ENCODE measurements at regions not wholly inside any gene's neighbourhood (a gene's known extent, or its start where the extent isn't known, plus 50 kb on each side); places are given as distances from the start of the nearest gene placed in this dataset.

GRCh38 chr10:111515264-111515663 lies 438.4 kb downstream of the ADRA2A start:
- no peak for DNase-seq (ENCODE audit: low read depth)

GRCh38 chr10:111515706-111516105 lies 438.9 kb downstream of the ADRA2A start:
- DNase-seq (ENCODE audit: low read depth) = no peak

DNA sequence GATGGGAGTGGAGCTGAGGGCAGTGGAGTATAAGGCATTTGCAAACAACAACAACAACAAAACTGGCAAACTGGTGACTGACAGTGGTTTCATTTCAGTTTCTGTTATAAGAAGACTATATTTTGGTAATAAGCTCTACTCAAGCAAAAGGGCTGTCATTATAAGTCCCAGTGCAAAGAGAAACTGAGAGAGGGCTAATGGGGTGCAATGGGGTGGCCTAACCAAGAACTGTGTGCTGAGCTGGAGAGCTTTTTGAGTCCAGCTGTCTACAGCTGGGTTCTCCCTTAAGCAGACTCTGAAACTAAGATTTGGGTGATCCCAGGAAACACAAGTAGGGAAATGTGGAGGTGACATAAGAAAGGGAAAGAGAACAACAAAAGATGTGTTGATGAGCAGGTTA lies 439.3 kb downstream of the ADRA2A start:
- DNase-seq (ENCODE audit: low read depth) = no peak

DNA sequence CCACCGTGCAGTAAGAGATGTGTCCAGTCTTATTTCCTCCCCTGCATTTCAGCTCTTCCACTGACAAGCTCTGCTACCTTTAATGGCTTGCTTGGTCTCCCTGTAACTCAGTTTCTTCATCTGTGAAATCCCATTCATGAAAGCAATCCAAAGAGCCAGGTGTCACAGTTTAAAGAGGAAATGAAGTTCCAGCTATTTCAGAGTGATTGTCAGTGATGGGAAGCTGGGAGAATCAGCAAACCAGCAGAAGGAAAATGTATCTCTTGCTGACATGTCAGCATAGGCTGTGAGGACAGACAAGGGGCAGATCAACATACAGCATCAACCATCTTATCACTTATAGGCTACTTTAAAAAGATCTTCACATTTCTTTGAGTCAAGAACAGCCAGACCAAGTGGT lies 445.3 kb downstream of the ADRA2A start:
- no peak for DNase-seq (ENCODE audit: low read depth)

DNA sequence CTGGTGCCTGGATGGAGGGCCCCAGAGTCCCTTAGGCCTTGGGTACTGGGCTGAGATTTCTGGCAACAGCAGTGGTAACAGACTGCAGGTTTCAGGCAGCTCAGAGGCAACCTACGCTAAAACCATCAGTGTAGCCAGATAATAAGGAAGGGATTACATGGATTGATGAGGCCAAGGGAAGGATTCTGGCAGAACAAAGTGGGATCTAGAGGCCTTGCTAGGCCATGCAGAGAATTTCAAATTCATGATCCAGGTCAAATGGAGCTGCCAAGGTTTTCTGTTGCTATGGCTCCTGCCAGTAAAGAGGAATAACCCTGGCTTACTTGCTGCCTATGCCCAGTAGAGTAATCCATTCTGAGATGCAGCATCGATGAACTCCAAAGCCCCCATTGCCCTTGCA lies 445.7 kb downstream of the ADRA2A start:
- no peak for DNase-seq (ENCODE audit: low read depth)

GRCh38 chr10:111523016-111523415 lies 446.2 kb downstream of the ADRA2A start:
- no peak for DNase-seq (ENCODE audit: low read depth)

GRCh38 chr10:111524134-111524533 lies 447.3 kb downstream of the ADRA2A start:
- DNase-seq (ENCODE audit: low read depth) = no peak

- no peak for DNase-seq (ENCODE audit: low read depth)
These were observed 448.9 kb downstream of the ADRA2A start for GRCh38 chr10:111525696-111526095.

GRCh38 chr10:111531690-111532089 lies 454.9 kb downstream of the ADRA2A start:
- no peak for DNase-seq (ENCODE audit: low read depth)

- no peak for DNase-seq (ENCODE audit: low read depth)
These were observed 455.3 kb downstream of the ADRA2A start for GRCh38 chr10:111532139-111532538.

DNA sequence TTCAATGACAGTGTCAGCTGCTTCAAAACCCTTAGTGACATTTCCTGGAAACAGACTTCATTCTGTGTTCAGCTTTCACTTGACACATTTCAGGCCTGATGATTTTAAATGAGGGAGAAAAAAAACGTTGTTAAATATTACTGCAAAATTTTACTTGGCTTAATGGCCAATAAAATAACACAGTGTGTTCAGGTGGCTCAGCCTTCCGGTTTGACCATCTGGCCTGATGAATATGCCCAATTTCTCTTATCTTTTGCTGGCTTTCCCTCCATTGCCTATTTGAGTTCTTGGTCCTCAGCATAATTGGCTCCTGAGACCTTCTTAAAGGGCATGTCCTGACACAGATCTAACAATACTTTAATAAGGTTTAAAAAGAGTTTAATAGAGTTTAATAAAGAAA lies 462.4 kb downstream of the ADRA2A start:
- no peak for DNase-seq (ENCODE audit: low read depth)

GRCh38 chr10:111543854-111544253 lies 467.0 kb downstream of the ADRA2A start:
- DNase-seq (ENCODE audit: low read depth) = no peak

DNA sequence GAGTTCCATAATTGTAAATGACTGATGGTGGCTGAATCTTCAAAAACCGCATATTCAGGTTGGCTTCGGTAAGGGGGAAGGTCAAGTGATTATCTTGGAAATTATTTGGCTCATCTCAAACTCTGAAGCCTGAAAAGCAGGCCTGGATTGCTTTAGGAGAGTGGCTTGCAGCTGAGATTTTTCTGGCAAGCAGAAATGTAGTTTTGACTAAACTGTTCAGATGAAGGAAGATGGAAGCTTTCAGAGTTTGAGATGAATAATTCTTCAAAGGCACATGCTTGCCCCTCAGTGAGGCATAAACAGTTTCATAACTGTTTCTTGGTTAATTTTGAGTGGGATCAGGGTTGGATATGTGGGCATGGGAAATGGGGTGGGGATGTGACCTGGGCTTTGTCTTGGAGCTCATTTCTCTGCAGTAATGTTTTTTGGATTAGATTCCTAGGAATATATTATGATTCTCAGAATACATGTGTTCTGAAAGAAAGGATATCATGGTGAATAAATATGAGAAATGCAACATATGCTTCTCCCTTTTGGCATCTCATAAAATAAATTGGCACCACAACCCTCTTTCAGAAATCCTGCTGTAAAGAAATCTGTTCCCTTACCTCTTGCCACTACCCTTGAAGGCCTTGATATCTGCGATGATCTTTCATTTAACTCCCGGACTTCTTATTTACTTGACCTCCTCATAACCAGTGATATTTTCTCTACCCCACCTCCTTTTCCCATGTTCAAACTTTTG lies 469.2 kb downstream of the ADRA2A start:
- DNase-seq (ENCODE audit: low read depth) = no peak

DNA sequence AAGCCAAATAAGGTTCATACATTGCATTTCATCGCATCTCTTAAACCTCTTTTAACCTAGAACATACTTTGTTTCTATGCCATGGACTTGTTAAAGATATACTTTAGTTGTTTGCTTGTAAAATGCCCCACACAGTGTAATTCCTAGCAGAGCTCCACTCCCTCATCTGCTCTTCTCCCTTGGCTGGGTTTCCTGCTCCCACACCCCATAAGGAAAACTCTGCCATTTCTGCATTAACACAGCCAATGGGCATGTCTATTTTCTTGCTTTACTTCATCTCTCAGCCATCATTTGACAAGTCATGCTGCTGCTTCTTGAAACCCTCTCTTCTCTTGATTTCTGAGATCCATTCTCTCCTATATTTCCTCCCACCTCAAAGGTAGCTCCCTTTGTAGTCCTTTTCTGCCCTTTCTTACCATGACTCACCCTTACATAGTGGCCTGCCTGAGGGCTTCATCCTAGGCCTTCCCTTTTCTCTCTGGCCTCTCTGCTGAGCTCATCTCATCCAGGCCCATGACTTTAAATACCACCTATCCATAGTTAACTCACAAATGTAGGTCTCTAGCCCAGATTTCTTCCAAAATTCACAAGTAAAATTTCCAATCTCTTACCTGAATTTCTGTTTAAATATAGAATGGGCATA lies 471.4 kb downstream of the ADRA2A start:
- no peak for DNase-seq (ENCODE audit: low read depth)

DNA sequence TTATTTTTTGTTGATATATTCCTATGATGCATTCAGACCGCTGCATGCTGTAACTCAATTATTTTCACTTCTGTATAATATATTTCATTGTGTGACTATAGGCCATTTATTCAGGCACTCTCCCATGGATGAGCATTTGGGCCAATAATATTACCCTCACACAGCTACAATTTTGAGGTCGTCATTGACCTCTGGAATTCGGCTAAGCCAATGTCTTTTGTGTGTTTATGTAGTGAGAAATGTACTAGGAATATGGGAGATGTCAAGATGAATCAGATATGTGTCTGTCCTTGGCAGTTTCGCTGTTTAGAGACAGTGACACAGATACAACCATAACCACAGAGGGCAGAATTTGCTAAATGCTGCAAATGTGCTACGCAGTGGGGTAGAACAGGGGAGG lies 474.2 kb downstream of the ADRA2A start:
- DNase-seq (ENCODE audit: low read depth) = no peak

DNA sequence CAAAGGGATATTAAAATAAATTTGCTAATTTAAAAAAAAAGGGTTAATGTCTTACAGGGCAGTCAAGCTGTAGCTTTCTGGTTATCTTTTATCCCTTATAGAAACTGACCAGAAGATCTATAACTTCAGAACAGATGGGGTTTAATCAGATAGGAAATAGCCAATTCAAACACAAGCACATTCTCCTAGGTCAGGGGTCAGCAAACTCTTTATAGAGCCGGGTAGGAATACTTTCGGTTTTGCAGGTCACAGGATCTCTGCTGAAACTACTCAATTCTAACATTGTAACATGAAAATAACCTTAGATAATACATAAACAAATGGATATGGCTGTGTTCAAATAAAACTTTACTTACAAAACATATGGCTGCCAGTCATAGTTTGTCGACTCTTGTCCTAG lies 479.8 kb downstream of the ADRA2A start:
- DNase-seq (ENCODE audit: low read depth) = no peak

DNA sequence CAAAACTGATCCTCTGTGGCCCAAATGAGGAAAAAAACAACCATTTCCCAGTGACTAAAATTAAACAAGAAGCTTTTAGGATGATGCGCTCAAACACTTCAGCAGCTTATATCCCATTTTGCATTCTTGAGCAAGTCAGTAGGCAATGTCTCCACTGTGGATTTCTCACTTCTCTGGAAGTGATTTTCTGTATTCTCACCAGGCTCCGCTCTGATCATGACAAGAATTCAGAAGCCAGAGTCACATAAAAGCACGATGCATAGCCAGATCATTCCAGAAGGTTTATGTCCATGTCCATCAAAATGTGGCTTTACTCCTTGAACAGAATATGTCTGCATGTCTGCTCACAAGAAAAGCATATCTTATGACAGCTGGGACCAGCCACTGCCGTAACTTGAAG lies 481.4 kb downstream of the ADRA2A start:
- no peak for DNase-seq (ENCODE audit: low read depth)

GRCh38 chr10:111560027-111560426 lies 483.2 kb downstream of the ADRA2A start:
- no peak for DNase-seq (ENCODE audit: low read depth)

DNA sequence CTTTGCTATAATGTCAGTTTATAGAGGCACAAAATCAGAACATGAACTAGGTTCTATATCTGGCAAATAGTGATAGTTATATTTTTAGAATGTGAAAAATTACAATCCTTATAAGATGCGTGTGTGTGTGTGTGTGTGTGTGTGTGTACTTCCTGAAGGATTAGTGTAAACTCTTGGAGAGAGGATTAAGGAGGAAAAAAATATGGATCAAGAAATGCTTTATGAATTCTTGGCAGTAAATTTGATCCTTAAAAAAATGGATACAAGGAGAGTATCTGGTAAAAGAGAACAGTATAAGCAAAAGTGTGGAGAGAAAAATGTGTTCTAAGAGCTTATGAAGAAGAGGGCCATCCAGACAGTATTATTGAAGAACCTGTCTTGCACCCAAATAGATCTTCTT lies 484.3 kb downstream of the ADRA2A start:
- no peak for DNase-seq (ENCODE audit: low read depth)

DNA sequence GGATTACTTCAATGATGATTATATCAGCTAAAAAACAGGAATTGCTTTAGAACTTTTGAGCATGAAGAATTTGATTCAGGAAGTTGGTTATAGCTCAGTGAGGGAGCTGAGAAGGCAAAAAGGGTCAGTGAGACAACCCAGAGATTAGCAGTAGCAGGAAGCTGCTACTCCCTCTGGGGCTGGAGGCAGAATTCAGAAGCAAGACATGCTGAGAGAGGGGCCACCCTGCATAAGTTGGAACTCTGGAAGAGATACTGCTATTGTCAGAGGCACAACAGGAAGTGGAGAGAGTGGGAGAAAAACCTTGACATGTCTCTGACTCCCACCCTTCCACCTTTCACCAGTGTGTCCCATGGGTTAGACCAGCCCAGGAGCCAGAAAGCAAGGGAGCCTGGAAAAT lies 488.7 kb downstream of the ADRA2A start:
- no peak for DNase-seq (ENCODE audit: low read depth)

DNA sequence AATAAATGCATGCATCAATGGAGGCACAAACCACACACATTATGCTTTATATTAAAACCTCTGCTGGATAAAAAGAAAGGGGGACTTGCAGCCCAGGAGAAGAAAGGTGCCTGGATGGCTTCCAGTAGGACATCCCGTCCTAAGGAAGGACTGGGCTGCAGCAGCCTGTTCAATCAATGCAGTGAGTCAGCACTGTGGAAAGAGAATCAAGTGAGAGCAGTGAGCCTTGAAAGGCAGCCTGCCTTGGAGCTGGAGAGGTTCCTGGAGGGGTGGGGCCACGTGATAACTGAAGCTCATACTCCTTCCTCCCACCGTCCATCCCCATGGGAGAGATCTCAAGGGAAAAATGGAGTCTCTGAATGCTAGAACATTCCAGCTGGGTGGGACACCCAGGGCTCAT lies 501.2 kb downstream of the ADRA2A start:
- DNase-seq (ENCODE audit: low read depth) = no peak

- no peak for DNase-seq (ENCODE audit: low read depth)
These were observed 502.6 kb downstream of the ADRA2A start for GRCh38 chr10:111579473-111579872.

GRCh38 chr10:111590703-111591102 lies 513.9 kb downstream of the ADRA2A start:
- no peak for DNase-seq (ENCODE audit: low read depth)

DNA sequence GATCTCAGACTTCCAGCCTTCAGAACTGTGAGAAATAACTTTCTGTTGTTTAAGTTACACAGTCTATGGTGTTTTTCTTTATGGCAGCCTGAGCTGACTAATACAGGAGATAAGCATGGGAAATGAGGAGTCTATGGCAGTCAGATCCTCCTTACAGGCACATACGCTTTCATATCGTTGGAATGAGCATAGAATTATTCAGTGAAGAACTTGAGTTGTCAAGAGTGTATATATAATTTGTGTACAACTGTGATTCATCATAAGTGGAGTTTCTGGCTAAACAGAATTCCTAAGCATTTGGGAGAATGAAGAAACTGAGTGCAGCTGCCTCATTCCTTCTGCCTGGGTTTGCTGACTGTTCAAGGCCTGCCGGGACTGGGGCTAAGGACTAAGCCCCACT lies 516.7 kb downstream of the ADRA2A start:
- DNase-seq (ENCODE audit: low read depth) = no peak

All from iris pigment epithelial cell (primary cell).